SK-N-MC (cell line): ENCODE measurements at regions not wholly inside any gene's neighbourhood (a gene's known extent, or its start where the extent isn't known, plus 50 kb on each side); places are given as distances from the start of the nearest gene placed in this dataset.

Source experiments
- EZH2 ChIP-seq: fragments of 200-600 bp; sonication (generic); IDR thresholded peaks from one replicate; pipeline ENCODE4 v1.6.1; 2017; ENCODE audit warnings: antibody characterized with exemption
- FOXP2 ChIP-seq: optimal IDR thresholded peaks from 2 replicates; pipeline ENCODE3; 2011; ENCODE audit warnings: mild to moderate bottlenecking, moderate library complexity; ENCODE audit not compliant: insufficient read depth; ENCODE audit errors: extremely low read length, control extremely low read depth
- POLR2AphosphoS5 ChIP-seq: IDR thresholded peaks from 2 replicates; pipeline ENCODE4 v1.6.1; 2012; ENCODE audit warnings: mild to moderate bottlenecking, low read depth, low read length, borderline replicate concordance

DNA sequence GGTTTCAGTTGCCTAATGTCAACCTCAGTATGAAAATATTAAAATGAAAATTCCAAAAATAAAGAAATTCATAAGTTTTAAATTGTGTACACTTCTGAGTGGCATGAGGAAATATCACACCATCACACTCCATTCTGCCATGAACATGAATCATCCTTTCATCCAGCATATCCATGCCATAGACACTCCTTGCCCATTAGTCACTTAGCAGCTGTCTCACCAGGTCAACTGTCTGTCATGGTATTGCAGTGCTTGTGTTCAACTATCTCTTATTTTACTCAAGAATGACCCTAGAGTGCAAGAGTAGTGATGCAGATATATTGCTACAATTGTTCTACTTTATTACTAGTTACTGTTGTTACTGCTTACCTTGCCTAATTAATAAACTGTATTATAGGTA lies 712.4 kb downstream of the EPHA7 start:
- no peak for TF ChIP-seq POLR2AphosphoS5
- TF ChIP-seq EZH2 = no peak
- no peak for TF ChIP-seq FOXP2
